HG03135 (cell line): ENCODE measurements at regions not wholly inside any gene's neighbourhood (a gene's known extent, or its start where the extent isn't known, plus 50 kb on each side); places are given as distances from the start of the nearest gene placed in this dataset.
"Not testable (repeated sequence)": the region's sequence is repeated elsewhere in the genome, so short reads cannot be mapped to it uniquely, and the experiment has no call there.

Experiments used
- ATAC-seq: cut with Tn5 transposase; IDR thresholded peaks from one replicate; pipeline ENCODE4 v1.9.1; 2021; ENCODE audit warnings: mild to moderate bottlenecking, moderate library complexity; ENCODE audit not compliant: unreplicated experiment

DNA sequence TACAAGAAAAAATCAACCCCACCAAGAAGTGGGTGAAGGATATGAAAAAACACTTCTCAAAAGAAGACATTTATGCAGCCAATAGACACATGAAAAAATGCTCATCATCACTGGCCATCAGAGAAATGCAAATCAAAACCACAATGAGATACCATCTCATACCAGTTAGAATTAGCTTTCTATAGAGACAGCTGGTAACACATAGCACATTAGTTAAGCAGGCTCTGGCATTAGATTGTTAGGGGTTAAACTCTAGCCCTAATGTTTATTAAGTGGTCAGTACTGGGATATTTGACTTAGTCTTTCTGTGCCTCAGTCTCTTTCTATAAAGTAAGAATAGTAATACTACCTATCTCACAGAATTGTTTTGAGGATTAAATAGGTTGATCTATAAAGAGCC lies 65.2 kb upstream of the TGFBR2 start:
- ATAC-seq = not testable (repeated sequence)

DNA sequence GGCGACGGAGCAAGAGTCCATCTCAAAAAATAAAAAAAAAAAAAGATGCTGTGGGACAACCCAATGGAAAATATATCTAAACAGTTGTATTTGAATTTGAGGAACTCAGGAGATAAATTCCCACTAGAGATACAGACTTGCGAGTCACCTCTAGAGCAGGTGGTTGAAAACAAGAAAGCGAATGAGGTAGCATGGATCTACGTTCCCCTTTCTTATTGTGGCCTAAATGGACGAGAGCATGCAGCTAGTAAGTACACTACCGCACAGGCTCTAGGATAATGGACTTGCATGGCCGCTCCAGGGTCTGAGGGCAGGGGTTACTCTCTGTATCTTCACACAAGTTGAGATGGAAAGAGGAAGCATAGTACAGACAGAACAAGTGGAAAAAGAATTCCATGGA lies 63.5 kb upstream of the TGFBR2 start:
- ATAC-seq = no peak

DNA sequence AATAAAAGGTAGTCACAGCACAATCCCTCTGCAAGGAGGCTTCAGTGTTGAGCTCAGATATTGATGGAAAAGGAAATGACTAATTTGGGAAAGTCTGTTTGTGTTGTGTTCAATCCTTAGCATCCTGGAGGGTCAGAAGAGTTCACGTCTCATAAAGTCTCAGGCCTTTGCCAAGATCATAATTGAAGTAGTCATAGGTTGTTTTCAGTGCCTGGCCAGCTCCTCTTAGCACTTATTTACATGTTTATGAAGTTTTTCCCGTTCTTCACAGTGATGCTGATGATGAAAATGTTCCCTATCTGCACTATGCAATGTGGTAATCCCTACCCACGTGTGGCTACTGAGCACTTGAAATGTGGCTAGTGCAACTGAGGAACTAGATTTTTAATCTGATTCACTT lies 61.6 kb upstream of the TGFBR2 start:
- no peak for ATAC-seq

- ATAC-seq = no peak
These were observed 59.5 kb upstream of the TGFBR2 start for GRCh38 chr3:30546934-30547333.

- ATAC-seq = no peak
These were observed 58.7 kb upstream of the TGFBR2 start for GRCh38 chr3:30547716-30548115.

- ATAC-seq = no peak
These were observed 57.8 kb upstream of the TGFBR2 start for GRCh38 chr3:30548600-30548999.

GRCh38 chr3:30549600-30549999 lies 56.8 kb upstream of the TGFBR2 start:
- ATAC-seq = no peak

GRCh38 chr3:30550246-30550645 lies 56.2 kb upstream of the TGFBR2 start:
- no peak for ATAC-seq

GRCh38 chr3:30551266-30551665 lies 55.1 kb upstream of the TGFBR2 start:
- no peak for ATAC-seq

- no peak for ATAC-seq
These were observed 54.5 kb upstream of the TGFBR2 start for GRCh38 chr3:30551927-30552326.

DNA sequence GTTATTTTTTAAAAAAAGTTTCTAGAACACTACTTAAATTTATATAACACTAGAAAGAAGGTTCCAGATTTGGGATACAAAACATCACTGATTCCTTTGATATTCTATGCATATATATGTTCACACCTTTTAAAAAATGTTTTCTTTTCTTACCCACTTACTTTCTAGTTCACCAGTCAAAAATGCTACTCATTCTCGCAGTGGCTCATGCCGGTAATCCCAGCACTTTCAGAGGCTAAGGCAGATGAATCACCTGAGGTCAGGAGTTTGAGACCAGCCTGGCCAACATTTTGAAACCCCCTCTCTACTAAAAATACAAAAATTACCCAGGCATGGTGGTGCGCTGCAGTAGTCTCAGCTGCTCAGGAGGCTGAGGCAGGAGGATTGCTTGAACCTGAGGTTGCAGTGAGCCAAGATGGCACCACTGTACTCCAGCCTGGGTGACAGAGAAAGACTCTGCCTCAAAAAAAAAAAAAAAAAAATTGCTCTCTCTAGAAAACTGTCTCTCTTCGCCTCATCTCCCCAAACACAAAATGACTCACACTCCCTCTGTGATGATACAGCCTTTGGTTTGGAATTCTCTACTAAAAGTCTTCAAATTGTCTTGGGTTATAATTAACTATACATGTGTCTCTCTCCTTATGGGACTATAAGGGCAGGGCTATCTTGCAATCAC lies 52.6 kb upstream of the TGFBR2 start:
- no peak for ATAC-seq

DNA sequence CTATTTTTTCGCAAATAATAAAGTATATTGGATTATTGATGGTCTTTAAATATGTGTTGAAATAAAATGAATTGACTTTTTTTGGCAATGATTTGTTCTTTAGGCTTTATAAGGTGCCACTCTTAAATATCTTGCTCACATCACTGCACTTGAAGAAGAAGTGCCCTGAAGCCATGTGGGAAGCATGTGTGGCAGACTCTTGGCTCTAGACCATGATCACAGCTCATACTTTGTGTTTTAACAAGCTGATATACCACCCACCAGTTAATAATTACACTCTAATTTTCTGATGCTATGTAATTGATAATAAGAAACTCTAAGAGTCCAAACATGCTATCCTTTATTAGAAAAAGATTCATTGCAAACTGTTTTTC lies 52.1 kb upstream of the TGFBR2 start:
- ATAC-seq = no peak

- no peak for ATAC-seq
These were observed 50.4 kb upstream of the TGFBR2 start for GRCh38 chr3:30555968-30556367.
